Right renal cortex interstitium (tissue), 3 donors: ENCODE measurements at regions not wholly inside any gene's neighbourhood (a gene's known extent, or its start where the extent isn't known, plus 50 kb on each side); places are given as distances from the start of the nearest gene placed in this dataset.

Experiments
- DNase-seq, 3 donors: peaks; one replicate each; pipeline ENCODE4 v3.0.0-alpha.2; 2013; ENCODE audit warnings: low read depth in 3 of 3, low spot score in 2 of 3

GRCh38 chr7:52088008-52088901, 771.6 kb upstream of the COBL start:
- DNase-seq = peak; percentile 19 to 29 (median 20)

- no peak for DNase-seq
Measured at GRCh38 chr7:52085610-52086009, 769.0 kb upstream of the COBL start.

GRCh38 chr7:52080493-52080892, 763.9 kb upstream of the COBL start:
- DNase-seq = no peak

- no peak for DNase-seq
Measured at GRCh38 chr7:52079726-52080125, 763.1 kb upstream of the COBL start.

GRCh38 chr7:52077571-52077970, 761.0 kb upstream of the COBL start:
- no peak for DNase-seq

- DNase-seq = no peak
Measured at GRCh38 chr7:52074912-52075311, 758.3 kb upstream of the COBL start.

GRCh38 chr7:52074071-52074470, 757.5 kb upstream of the COBL start:
- no peak for DNase-seq

GRCh38 chr7:52071744-52072143, 755.1 kb upstream of the COBL start:
- DNase-seq = no peak

GRCh38 chr7:52064493-52064892, 747.9 kb upstream of the COBL start:
- no peak for DNase-seq

GRCh38 chr7:52061666-52062065, 745.1 kb upstream of the COBL start:
- no peak for DNase-seq

- no peak for DNase-seq
Measured at GRCh38 chr7:52053525-52053924, 736.9 kb upstream of the COBL start.

GRCh38 chr7:52030722-52031121, 714.1 kb upstream of the COBL start:
- DNase-seq = no peak

- DNase-seq = no peak
Measured at GRCh38 chr7:52026140-52026539, 709.5 kb upstream of the COBL start.

GRCh38 chr7:52021343-52021742, 704.7 kb upstream of the COBL start:
- DNase-seq = no peak

GRCh38 chr7:52018680-52019054, 702.1 kb upstream of the COBL start:
- no peak for DNase-seq

- no peak for DNase-seq
Measured at GRCh38 chr7:52017802-52018679, 701.4 kb upstream of the COBL start.

- no peak for DNase-seq
Measured at GRCh38 chr7:52009181-52009580, 692.6 kb upstream of the COBL start.

GRCh38 chr7:52006674-52007073, 690.1 kb upstream of the COBL start:
- no peak for DNase-seq

GRCh38 chr7:52005613-52006012, 689.0 kb upstream of the COBL start:
- DNase-seq = no peak

- DNase-seq = no peak
Measured at GRCh38 chr7:51995596-51996179, 679.1 kb upstream of the COBL start.

- no peak for DNase-seq
Measured at GRCh38 chr7:51982653-51983052, 666.0 kb upstream of the COBL start.
